GM21515 (cell line): ENCODE measurements at regions not wholly inside any gene's neighbourhood (a gene's known extent, or its start where the extent isn't known, plus 50 kb on each side); places are given as distances from the start of the nearest gene placed in this dataset.

ENCODE experiments used
- ATAC-seq: cut with Tn5 transposase; IDR thresholded peaks from one replicate; pipeline ENCODE4 v1.9.1; 2021; ENCODE audit not compliant: unreplicated experiment

GRCh38 chr1:214977110-214977509, 105.4 kb upstream of the KCNK2 start:
- no peak for ATAC-seq

DNA sequence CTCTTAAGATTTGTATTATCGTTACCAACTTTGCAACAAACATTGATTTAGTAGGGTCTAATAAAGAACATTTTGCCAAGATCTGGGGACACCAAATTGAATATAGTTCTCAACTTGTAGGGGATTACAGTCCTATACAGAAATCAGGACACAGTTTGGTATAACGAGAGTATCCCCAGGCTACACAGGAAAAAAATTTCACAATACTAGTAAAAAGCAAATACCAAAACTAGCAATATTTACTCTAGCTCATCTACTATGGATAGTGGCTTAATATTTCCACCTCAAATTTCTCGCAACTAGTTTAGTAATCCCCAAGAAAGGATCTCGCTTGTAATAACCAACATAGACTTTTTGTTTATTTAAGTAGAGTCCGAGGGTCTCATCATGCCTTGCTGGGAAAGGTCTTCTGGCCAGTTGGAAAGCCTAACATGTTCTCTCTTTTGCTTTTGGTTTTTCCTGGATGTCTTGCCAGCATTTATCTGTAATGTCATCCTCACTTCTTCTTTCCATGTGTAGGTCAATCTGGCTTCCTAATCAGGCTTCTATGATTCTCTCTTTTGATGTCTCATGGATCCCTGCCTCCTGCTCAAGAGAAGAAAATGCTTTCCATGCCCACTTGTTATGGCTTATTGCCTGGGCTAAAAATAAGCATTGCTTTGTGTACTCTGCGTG, 104.7 kb upstream of the KCNK2 start:
- no peak for ATAC-seq

GRCh38 chr1:214979191-214979590, 103.3 kb upstream of the KCNK2 start:
- ATAC-seq = no peak

GRCh38 chr1:214980921-214981320, 101.6 kb upstream of the KCNK2 start:
- no peak for ATAC-seq

DNA sequence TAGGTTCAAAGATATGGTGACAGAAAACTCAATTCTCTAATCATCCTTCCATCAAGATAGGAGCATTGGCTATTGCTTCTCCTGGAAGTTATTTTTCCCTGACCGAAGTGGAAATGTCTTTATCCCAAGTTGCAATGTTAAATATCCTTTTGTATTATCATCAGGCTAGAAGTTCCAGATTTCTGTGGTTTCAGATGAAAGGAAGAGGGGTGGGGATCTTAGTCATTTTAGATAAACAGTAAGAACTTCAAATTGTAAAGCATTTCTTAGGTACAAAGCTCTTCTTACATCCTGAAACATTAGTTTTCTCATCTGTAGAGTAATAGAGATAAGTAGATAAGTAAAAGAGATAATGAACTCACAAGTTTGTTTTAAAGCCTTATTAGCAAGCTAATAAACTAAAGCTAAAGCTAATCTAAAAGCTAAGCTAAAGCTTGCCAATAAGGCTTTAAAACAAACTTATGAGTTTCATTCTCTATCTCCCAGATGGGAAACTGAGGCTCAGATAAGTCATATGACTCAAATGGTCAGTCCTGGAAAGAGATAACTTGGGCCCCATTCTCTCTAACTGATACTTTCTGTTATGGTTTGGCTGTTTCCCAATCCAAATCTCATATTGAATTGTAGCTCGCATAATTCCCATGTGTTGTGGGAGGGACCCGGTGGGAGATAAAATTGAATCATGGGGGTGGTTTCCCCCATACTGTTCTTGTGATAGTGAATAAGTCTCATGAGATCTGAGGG, 99.2 kb upstream of the KCNK2 start:
- ATAC-seq = no peak

DNA sequence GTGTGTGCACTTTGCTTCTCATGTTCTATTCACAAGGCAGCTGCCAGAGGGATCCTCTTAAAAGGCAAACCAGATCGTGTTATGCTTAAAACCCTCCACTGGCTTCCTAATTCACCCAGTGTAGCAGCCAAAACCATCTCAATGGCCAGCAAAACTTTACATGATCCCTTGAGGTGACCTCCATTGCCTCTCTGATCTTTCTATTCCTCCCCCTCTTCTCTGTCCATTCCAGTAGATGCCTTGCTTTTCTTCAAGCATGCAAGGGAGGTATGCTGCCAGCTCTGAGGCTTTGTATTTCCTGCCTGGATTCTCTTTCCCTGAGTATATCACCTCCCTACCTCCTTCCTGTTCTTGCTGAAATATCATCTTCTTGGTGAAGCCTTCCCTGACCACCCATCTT, 93.2 kb upstream of the KCNK2 start:
- ATAC-seq = no peak

DNA sequence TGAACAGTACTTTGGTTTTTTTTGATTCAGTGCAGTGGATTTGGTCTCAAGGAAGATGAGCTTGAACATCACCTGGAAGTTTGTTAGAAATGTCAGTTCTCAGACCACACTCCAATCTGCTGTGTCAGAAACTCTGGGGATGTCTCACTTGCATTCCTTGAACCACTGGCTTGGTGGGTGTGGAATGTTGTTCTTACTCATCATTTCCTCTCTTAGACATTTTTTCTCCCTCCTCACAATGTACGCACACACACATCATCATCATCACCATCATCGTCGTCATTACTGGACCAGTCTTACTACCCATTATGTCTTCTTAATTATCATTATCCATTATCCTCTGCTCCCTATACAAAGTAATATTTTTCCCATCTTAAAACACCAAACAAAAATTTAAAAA, 91.9 kb upstream of the KCNK2 start:
- ATAC-seq = no peak

DNA sequence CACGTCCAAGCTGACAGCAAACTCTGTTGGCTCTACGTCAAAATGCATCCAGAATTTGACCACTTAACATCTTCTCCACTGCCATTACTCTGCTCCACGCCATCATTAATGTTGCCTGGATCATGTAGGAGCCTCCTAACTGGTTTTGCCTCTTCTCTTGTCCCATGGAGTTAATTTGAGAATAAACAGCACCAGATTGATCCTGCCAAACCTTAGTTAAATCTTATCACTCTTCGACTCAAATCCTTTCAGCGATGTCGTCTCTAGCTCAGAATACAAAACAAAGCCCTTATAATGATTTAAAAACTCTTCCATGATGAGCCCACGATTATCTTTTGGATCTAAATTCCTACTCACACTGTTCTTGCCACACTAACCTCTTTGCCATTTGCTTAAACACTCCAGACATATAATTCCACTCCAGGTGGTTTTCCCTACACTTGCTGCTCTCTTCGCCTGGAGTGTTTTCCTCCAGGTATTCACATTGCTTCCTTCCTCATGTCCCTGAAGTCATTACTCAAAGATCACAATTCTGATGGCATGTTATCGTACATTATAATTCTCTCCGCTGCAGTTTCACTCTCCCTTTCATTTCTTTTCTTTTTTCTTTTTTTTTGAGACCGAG, 90.7 kb upstream of the KCNK2 start:
- ATAC-seq = no peak

- ATAC-seq = no peak
Observed at GRCh38 chr1:214993419-214993818, 89.1 kb upstream of the KCNK2 start.

GRCh38 chr1:214997685-214998084, 84.9 kb upstream of the KCNK2 start:
- no peak for ATAC-seq

DNA sequence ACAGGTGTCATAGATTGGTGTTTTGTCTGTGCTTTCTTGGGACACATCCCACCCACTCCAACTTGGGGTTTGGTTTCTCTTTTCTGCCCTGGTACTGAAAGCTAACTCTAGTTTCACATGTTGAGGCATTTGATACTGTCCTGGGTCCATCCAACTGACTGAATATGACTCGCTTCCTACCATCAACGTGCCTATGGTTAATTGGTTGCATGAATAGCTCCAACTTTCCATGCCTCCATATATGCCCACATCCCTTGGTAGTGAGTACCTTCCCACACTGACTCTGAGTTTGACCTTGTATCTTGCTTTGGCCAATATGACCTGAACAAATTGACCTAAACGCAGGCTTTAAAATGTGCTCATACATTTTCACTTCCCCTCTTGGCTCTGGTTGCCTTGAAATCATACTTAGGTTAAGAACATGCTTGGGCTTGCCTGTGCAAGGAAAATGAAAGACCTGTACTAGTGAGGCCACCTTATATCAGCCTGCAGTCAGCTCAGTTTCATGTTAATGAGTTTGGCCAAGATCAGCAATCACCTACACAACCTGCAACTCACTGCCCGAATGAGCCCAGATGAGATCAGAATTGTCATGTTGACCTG, 81.0 kb upstream of the KCNK2 start:
- peak; percentile 96 for ATAC-seq

DNA sequence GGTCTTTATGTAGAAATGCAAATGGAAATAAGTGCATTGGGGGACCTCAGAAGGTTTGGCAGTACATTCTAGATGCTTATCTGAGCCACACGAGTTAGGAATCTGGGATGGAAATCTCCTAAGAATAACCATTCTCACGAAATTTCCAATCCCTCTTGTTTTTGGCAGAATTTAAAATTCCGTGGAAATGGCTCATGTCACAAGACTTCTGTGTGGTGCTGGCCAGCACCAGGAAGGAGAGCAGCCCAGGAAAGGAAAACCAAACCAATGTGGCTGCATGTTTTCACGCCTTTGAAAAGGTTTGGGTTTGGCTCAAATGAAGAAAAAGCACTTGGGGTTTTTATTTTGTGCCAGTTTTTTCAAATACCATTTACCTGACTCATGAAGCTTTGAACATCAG, 80.1 kb upstream of the KCNK2 start:
- no peak for ATAC-seq

DNA sequence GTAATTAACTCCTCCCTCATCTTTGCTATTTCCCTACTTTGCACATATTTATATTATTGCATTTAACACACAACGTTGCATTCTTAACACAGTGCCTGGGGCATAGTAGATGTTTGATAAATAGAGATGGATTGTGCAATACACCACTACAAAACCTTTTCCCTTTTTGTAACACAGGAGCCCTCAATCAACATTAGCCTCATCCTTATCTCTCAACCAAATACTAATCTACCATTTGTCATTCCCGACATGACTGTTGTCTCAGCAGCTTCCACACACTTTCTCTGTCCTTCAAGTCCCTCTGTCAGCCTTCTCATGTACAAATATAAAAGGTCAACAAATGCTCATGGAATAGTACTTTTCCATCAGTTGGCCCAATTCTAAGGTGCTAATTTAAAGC, 78.9 kb upstream of the KCNK2 start:
- no peak for ATAC-seq

GRCh38 chr1:215004121-215004827, 78.3 kb upstream of the KCNK2 start:
- ATAC-seq = no peak

GRCh38 chr1:215005078-215005477, 77.5 kb upstream of the KCNK2 start:
- ATAC-seq = no peak

GRCh38 chr1:215005656-215006345, 76.7 kb upstream of the KCNK2 start:
- ATAC-seq = no peak

GRCh38 chr1:215007880-215008279, 74.7 kb upstream of the KCNK2 start:
- no peak for ATAC-seq

DNA sequence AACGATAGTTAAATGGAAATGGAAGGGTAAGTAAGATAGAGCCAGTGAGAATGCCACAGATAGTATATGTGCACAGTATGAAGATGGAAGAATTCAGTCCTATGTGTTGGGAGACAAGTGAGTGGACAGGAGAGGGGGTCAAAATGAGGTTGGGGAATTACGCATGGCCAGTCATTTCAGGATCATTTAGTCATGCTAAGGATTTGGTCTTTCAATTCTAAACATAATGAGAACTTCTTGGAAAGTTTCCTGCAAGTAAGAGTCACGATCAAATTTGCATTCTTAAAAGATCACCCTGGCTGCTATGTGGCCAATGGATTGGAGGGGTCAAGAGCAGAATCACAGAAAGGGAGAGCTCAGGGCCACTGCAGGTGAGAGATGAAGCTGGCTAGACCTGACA, 64.0 kb upstream of the KCNK2 start:
- ATAC-seq = no peak

- no peak for ATAC-seq
Observed at GRCh38 chr1:215022204-215022603, 60.3 kb upstream of the KCNK2 start.

- no peak for ATAC-seq
Observed at GRCh38 chr1:215022741-215023141, 59.8 kb upstream of the KCNK2 start.
